Tibial nerve (tissue), 4 donors: ENCODE measurements at regions not wholly inside any gene's neighbourhood (a gene's known extent, or its start where the extent isn't known, plus 50 kb on each side); places are given as distances from the start of the nearest gene placed in this dataset.

Experiments
- DNase-seq, 2 donors: peaks; one replicate each; pipeline ENCODE4 v3.0.0-alpha.2; 2019; ENCODE audit warnings: low spot score in 2 of 2
- H3K27ac ChIP-seq, 4 donors: fragments of 200-600 bp; sonication (generic) in 3 of 4; one replicate each; pipeline ENCODE4 v1.5.1; 2017 to 2019; ENCODE audit warnings: mild to moderate bottlenecking in 1 of 4
- H3K27me3 ChIP-seq, 2 donors: fragments of 200-600 bp; sonication (generic) in 1 of 2; one replicate each; pipeline versions ENCODE4 v1.5.1 to v1.6.0; 2017 to 2019
- H3K36me3 ChIP-seq, 3 donors: fragments of 200-600 bp; sonication (generic); one replicate each; pipeline ENCODE4 v1.5.1; 2018 to 2019
- H3K4me1 ChIP-seq, 4 donors: fragments of 200-600 bp; sonication (generic) in 3 of 4; one replicate each; pipeline ENCODE4 v1.5.1; 2017 to 2019
- H3K4me3 ChIP-seq, 4 donors: fragments of 200-600 bp; sonication (generic) in 3 of 4; one replicate each; pipeline ENCODE4 v1.5.1; 2017 to 2019; ENCODE audit warnings: mild to moderate bottlenecking in 1 of 4, moderate library complexity in 1 of 4
- H3K9me3 ChIP-seq, 4 donors: fragments of 200-600 bp; sonication (generic) in 3 of 4; one replicate each; pipeline ENCODE4 v1.5.1; 2017 to 2019
- CTCF ChIP-seq, 5 experiments: fragments of 200-600 bp in 3 of 5; fragments of 450-650 bp in 2 of 5; sonication (generic) in 3 of 5; IDR thresholded peaks; one replicate each; pipeline ENCODE4 v1.5.1; 2016 to 2019; ENCODE audit warnings: antibody characterized with exemption in 5 of 5, mild to moderate bottlenecking in 3 of 5, moderate library complexity in 2 of 5
- EP300 ChIP-seq, 2 donors: sonication (generic); formaldehyde crosslinking; IDR thresholded peaks; one replicate each; pipeline ENCODE4 v1.6.1; 2017; ENCODE audit warnings: antibody characterized with exemption in 2 of 2, mild to moderate bottlenecking in 1 of 2
- POLR2A ChIP-seq, 2 donors: fragments of 450-650 bp; IDR thresholded peaks; one replicate each; pipeline ENCODE4 v1.6.1; 2017; ENCODE audit warnings: antibody characterized with exemption in 2 of 2, mild to moderate bottlenecking in 2 of 2, moderate library complexity in 2 of 2
- WGBS, 2 donors: methylation state at CpG; one replicate each; pipeline ENCODE4 v1.1.5; 2018; 5-methylcytosine and 5-hydroxymethylcytosine counted together

- no peaks in the 10 kb centered on the region for H3K27me3 ChIP-seq
- 66% methylated on average over 7 of the region's 10 CpGs; no CpG with 5 or more reads in 1 of the 2 donors for WGBS, 2 donors
- TF ChIP-seq POLR2A (IDR thresholded peaks at IDR 0.05) (no peak), CTCF (IDR thresholded peaks at IDR 0.05) (no peak), EP300 (IDR thresholded peaks at IDR 0.05) (no peak)
- H3K27ac ChIP-seq, result no peak overlapping the region
- DNase-seq, result no peak
- H3K9me3 ChIP-seq, result no peaks in the 10 kb centered on the region
- H3K4me1 ChIP-seq, result no peaks in the 10 kb centered on the region
- no peak overlapping the region for H3K4me3 ChIP-seq
- no peaks in the 10 kb centered on the region for H3K36me3 ChIP-seq
These were observed 560.4 kb upstream of the AMELY start for GRCh38 chrY:7471976-7472375.

- Histone ChIP-seq H3K27me3 (no peaks in the 10 kb centered on the region), H3K36me3 (no peaks in the 10 kb centered on the region), H3K27ac (no peak overlapping the region), H3K4me1 (peaks cover 0 to 3% (median 0%) of the 10 kb centered on the region in 4 donors), H3K9me3 (no peaks in the 10 kb centered on the region), H3K4me3 (no peak overlapping the region)
- no peak for DNase-seq
- TF ChIP-seq EP300 (IDR thresholded peaks at IDR 0.05) (no peak), CTCF (IDR thresholded peaks at IDR 0.05) (no peak), POLR2A (IDR thresholded peaks at IDR 0.05) (no peak)
These were observed 558.5 kb upstream of the AMELY start for GRCh38 chrY:7470037-7470436.

GRCh38 chrY:7468951-7469745 lies 557.6 kb upstream of the AMELY start:
- no peaks in the 10 kb centered on the region for H3K9me3 ChIP-seq
- WGBS, 2 donors, result 76% methylated on average over 4 of the region's 4 CpGs; no CpG with 5 or more reads in 1 of the 2 donors
- no peak for TF ChIP-seq POLR2A (IDR thresholded peaks at IDR 0.05)
- peak in 1 of 2 donors; percentile 16 for TF ChIP-seq EP300 (IDR thresholded peaks at IDR 0.05)
- no peak for TF ChIP-seq CTCF (IDR thresholded peaks at IDR 0.05)

GRCh38 chrY:7467796-7468520 lies 556.4 kb upstream of the AMELY start:
- WGBS, 2 donors, result 80% methylated on average over 3 of the region's 3 CpGs; no CpG with 5 or more reads in 1 of the 2 donors
- peaks cover 0 to 5% (median 0%) of the 10 kb centered on the region in 4 donors for H3K4me1 ChIP-seq
- TF ChIP-seq POLR2A (IDR thresholded peaks at IDR 0.05), result no peak
- TF ChIP-seq EP300 (IDR thresholded peaks at IDR 0.05), result peak in 1 of 2 donors; percentile 50
- H3K4me3 ChIP-seq, result no peak overlapping the region
- no peaks in the 10 kb centered on the region for H3K9me3 ChIP-seq
- H3K27me3 ChIP-seq, result no peaks in the 10 kb centered on the region
- no peaks in the 10 kb centered on the region for H3K36me3 ChIP-seq
- peak overlapping the region in 1 of 4 donors; percentile 33 for H3K27ac ChIP-seq
- peak in 1 of 2 donors; percentile 6 for DNase-seq

More at GRCh38 chrY:7468951-7469745, 557.6 kb upstream of the AMELY start:
- H3K36me3 ChIP-seq, result no peaks in the 10 kb centered on the region
- DNase-seq, result no peak
- H3K4me1 ChIP-seq, result peaks cover 0 to 5% (median 0%) of the 10 kb centered on the region in 4 donors
- no peaks in the 10 kb centered on the region for H3K27me3 ChIP-seq
- H3K4me3 ChIP-seq, result no peak overlapping the region
- H3K27ac ChIP-seq, result peak overlapping the region in 1 of 4 donors; percentile 33

- Histone ChIP-seq H3K36me3 (no peaks in the 10 kb centered on the region), H3K4me1 (peaks cover 0 to 5% (median 0%) of the 10 kb centered on the region in 4 donors), H3K27me3 (no peaks in the 10 kb centered on the region), H3K27ac (no peak overlapping the region), H3K9me3 (no peaks in the 10 kb centered on the region), H3K4me3 (no peak overlapping the region)
- peak in 1 of 2 donors; percentile 9 for DNase-seq
- TF ChIP-seq POLR2A (IDR thresholded peaks at IDR 0.05) (no peak), CTCF (IDR thresholded peaks at IDR 0.05) (no peak), EP300 (IDR thresholded peaks at IDR 0.05) (no peak)
- 39% methylated on average over 3 of the region's 6 CpGs; no CpG with 5 or more reads in 1 of the 2 donors for WGBS, 2 donors
These were observed 553.7 kb upstream of the AMELY start for GRCh38 chrY:7465185-7465621.
